ENCODE measurements at regions not wholly inside any gene's neighbourhood (a gene's known extent, or its start where the extent isn't known, plus 50 kb on each side); places are given as distances from the start of the nearest gene placed in this dataset.
"Not testable (repeated sequence)": the region's sequence is repeated elsewhere in the genome, so short reads cannot be mapped to it uniquely, and the experiment has no call there.

GRCh38 chr11:37313266-37313665 is 715.2 kb upstream of the RAG2 start:
- Mint-ChIP-seq H3K9me3 (peaks cover 20% of the 10 kb centered on the region), H3K27ac (no peak overlapping the region), H3K4me1 (ENCODE audit: low read depth) (no peaks in the 10 kb centered on the region), H3K36me3 (ENCODE audit: low read depth) (no peaks in the 10 kb centered on the region), H3K27me3 (no peaks in the 10 kb centered on the region), H3K4me3 (no peak overlapping the region)
- no peak for DNase-seq

DNA sequence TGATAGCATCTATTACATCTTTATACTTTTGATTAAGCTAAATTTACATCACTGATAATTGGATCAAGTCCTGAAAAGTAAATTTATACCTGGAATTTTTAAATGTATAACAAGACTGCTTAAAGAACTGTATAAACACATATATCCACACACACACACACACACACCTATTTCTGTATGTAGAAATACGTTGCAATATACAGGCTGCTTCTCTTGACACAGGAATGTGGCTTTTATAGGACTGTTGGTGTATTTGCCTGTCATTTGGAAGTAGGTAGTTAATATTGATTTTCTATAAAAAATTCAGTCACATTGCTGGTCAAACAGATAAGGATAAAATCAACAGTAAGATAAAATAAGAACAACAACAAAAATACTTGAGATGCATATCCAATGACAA is 708.5 kb upstream of the RAG2 start:
- no peak overlapping the region for H3K27ac Mint-ChIP-seq
- H3K27me3 Mint-ChIP-seq, result no peaks in the 10 kb centered on the region
- no peak overlapping the region for H3K4me3 Mint-ChIP-seq
- H3K9me3 Mint-ChIP-seq, result peaks cover 32% of the 10 kb centered on the region
- DNase-seq, result no peak
- H3K36me3 Mint-ChIP-seq (ENCODE audit: low read depth), result no peaks in the 10 kb centered on the region
- no peaks in the 10 kb centered on the region for H3K4me1 Mint-ChIP-seq (ENCODE audit: low read depth)

- not testable (repeated sequence) for H3K4me3 Mint-ChIP-seq; H3K27me3 Mint-ChIP-seq; DNase-seq; H3K4me1 Mint-ChIP-seq (ENCODE audit: low read depth); H3K36me3 Mint-ChIP-seq (ENCODE audit: low read depth); H3K27ac Mint-ChIP-seq
- H3K9me3 Mint-ChIP-seq, result peaks cover 35% of the 10 kb centered on the region
Measured at GRCh38 chr11:37301405-37301804, 703.4 kb upstream of the RAG2 start.

GRCh38 chr11:37298173-37298572 is 700.1 kb upstream of the RAG2 start:
- Mint-ChIP-seq H3K27ac (no peak overlapping the region), H3K9me3 (peaks cover 30% of the 10 kb centered on the region), H3K36me3 (ENCODE audit: low read depth) (no peaks in the 10 kb centered on the region), H3K4me3 (no peak overlapping the region), H3K4me1 (ENCODE audit: low read depth) (no peaks in the 10 kb centered on the region), H3K27me3 (no peaks in the 10 kb centered on the region)
- DNase-seq, result no peak

- H3K36me3 Mint-ChIP-seq (ENCODE audit: low read depth), result no peaks in the 10 kb centered on the region
Measured at GRCh38 chr11:37286890-37287289, 688.9 kb upstream of the RAG2 start.

GRCh38 chr11:37282367-37282766 is 684.3 kb upstream of the RAG2 start:
- Mint-ChIP-seq H3K27me3 (no peaks in the 10 kb centered on the region), H3K36me3 (ENCODE audit: low read depth) (no peaks in the 10 kb centered on the region), H3K4me1 (ENCODE audit: low read depth) (no peaks in the 10 kb centered on the region), H3K27ac (no peak overlapping the region), H3K4me3 (no peak overlapping the region), H3K9me3 (peaks cover 16% of the 10 kb centered on the region)
- no peak for DNase-seq

More at GRCh38 chr11:37286890-37287289, 688.9 kb upstream of the RAG2 start:
- no peak overlapping the region for H3K27ac Mint-ChIP-seq
- H3K4me1 Mint-ChIP-seq (ENCODE audit: low read depth), result no peaks in the 10 kb centered on the region
- H3K9me3 Mint-ChIP-seq, result peaks cover 22% of the 10 kb centered on the region
- no peak overlapping the region for H3K4me3 Mint-ChIP-seq
- no peaks in the 10 kb centered on the region for H3K27me3 Mint-ChIP-seq
- DNase-seq, result no peak

GRCh38 chr11:37280200-37280599 is 682.2 kb upstream of the RAG2 start:
- DNase-seq, result no peak
- H3K4me1 Mint-ChIP-seq (ENCODE audit: low read depth), result no peaks in the 10 kb centered on the region
- H3K27ac Mint-ChIP-seq, result no peak overlapping the region
- H3K9me3 Mint-ChIP-seq, result peaks cover 19% of the 10 kb centered on the region
- no peaks in the 10 kb centered on the region for H3K36me3 Mint-ChIP-seq (ENCODE audit: low read depth)
- H3K4me3 Mint-ChIP-seq, result no peak overlapping the region
- H3K27me3 Mint-ChIP-seq, result no peaks in the 10 kb centered on the region

- Mint-ChIP-seq H3K9me3 (peaks cover 17% of the 10 kb centered on the region), H3K4me1 (ENCODE audit: low read depth) (no peaks in the 10 kb centered on the region), H3K4me3 (no peak overlapping the region), H3K27ac (no peak overlapping the region), H3K36me3 (ENCODE audit: low read depth) (no peaks in the 10 kb centered on the region), H3K27me3 (no peaks in the 10 kb centered on the region)
- DNase-seq, result no peak
Measured at GRCh38 chr11:37277896-37278465, 679.9 kb upstream of the RAG2 start.

- Mint-ChIP-seq H3K4me1 (ENCODE audit: low read depth) (no peaks in the 10 kb centered on the region), H3K27ac (no peak overlapping the region), H3K27me3 (no peaks in the 10 kb centered on the region), H3K9me3 (peaks cover 9% of the 10 kb centered on the region), H3K4me3 (no peak overlapping the region), H3K36me3 (ENCODE audit: low read depth) (no peaks in the 10 kb centered on the region)
- DNase-seq, result no peak
Measured at GRCh38 chr11:37264783-37265182, 666.7 kb upstream of the RAG2 start.

DNA sequence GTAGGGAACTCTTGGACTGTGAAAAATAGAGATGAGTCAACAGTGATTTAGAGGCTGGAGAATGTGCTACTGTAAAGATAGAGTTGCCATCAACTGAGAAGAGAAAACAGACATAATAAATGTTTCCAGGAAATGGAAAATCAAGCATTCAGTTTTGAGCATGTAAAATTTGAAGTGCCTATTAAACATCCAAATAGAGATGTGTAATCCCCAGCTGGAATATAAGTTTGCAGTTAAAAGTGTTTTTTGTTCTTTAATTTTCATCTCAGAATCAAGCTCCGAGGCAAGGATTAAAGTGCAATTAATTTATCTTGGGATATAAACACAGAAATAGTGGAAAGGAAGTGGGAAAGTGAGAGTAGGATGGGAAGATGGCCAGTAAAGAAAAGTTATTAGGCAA is 666.0 kb upstream of the RAG2 start:
- Mint-ChIP-seq H3K4me1 (ENCODE audit: low read depth) (no peaks in the 10 kb centered on the region), H3K4me3 (no peak overlapping the region), H3K9me3 (peaks cover 9% of the 10 kb centered on the region), H3K27ac (no peak overlapping the region), H3K27me3 (no peaks in the 10 kb centered on the region), H3K36me3 (ENCODE audit: low read depth) (no peaks in the 10 kb centered on the region)
- no peak for DNase-seq

DNA sequence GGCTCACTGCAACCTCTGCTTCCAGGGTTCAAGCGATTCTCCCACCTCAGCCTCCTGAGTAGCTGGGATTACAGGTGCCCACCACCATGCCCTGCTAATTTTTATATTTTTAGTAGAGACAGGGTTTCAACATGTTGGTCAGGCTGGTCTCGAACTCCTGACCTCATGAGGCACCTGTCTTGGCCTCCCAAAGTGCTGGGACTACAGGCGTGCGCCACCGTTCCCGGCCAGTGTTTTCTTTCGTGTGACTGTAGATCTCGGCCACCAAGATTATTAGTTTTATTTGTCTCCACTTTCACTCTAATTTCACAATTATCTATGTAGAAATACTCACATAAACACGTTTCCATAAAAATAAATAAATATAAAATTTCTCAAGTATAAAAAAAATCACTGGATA is 665.4 kb upstream of the RAG2 start:
- H3K4me1 Mint-ChIP-seq (ENCODE audit: low read depth); H3K27ac Mint-ChIP-seq; H3K4me3 Mint-ChIP-seq; H3K9me3 Mint-ChIP-seq; H3K36me3 Mint-ChIP-seq (ENCODE audit: low read depth); DNase-seq; H3K27me3 Mint-ChIP-seq: not testable (repeated sequence)

GRCh38 chr11:37259734-37260133 is 661.7 kb upstream of the RAG2 start:
- peaks cover 2% of the 10 kb centered on the region for H3K9me3 Mint-ChIP-seq
- H3K36me3 Mint-ChIP-seq (ENCODE audit: low read depth), result no peaks in the 10 kb centered on the region
- no peaks in the 10 kb centered on the region for H3K4me1 Mint-ChIP-seq (ENCODE audit: low read depth)
- DNase-seq, result no peak
- no peak overlapping the region for H3K4me3 Mint-ChIP-seq
- no peak overlapping the region for H3K27ac Mint-ChIP-seq
- no peaks in the 10 kb centered on the region for H3K27me3 Mint-ChIP-seq

GRCh38 chr11:37248145-37248544 is 650.1 kb upstream of the RAG2 start:
- no peak overlapping the region for H3K4me3 Mint-ChIP-seq
- no peaks in the 10 kb centered on the region for H3K27me3 Mint-ChIP-seq
- H3K9me3 Mint-ChIP-seq, result peaks cover 19% of the 10 kb centered on the region
- no peak overlapping the region for H3K27ac Mint-ChIP-seq
- H3K4me1 Mint-ChIP-seq (ENCODE audit: low read depth), result no peaks in the 10 kb centered on the region
- DNase-seq, result no peak
- H3K36me3 Mint-ChIP-seq (ENCODE audit: low read depth), result no peaks in the 10 kb centered on the region

GRCh38 chr11:37246092-37246491 is 648.1 kb upstream of the RAG2 start:
- DNase-seq; H3K4me1 Mint-ChIP-seq (ENCODE audit: low read depth); H3K27ac Mint-ChIP-seq; H3K36me3 Mint-ChIP-seq (ENCODE audit: low read depth); H3K27me3 Mint-ChIP-seq; H3K4me3 Mint-ChIP-seq: not testable (repeated sequence)
- H3K9me3 Mint-ChIP-seq, result peaks cover 14% of the 10 kb centered on the region

GRCh38 chr11:37230865-37231264 is 632.8 kb upstream of the RAG2 start:
- no peak overlapping the region for H3K4me3 Mint-ChIP-seq
- H3K9me3 Mint-ChIP-seq, result peaks cover 11% of the 10 kb centered on the region

GRCh38 chr11:37223962-37224361 is 625.9 kb upstream of the RAG2 start:
- no peak overlapping the region for H3K27ac Mint-ChIP-seq
- H3K27me3 Mint-ChIP-seq, result no peaks in the 10 kb centered on the region
- H3K36me3 Mint-ChIP-seq (ENCODE audit: low read depth), result no peaks in the 10 kb centered on the region
- no peak for DNase-seq
- H3K4me1 Mint-ChIP-seq (ENCODE audit: low read depth), result no peaks in the 10 kb centered on the region
- no peak overlapping the region for H3K4me3 Mint-ChIP-seq
- peaks cover 18% of the 10 kb centered on the region for H3K9me3 Mint-ChIP-seq

More at GRCh38 chr11:37230865-37231264, 632.8 kb upstream of the RAG2 start:
- Mint-ChIP-seq H3K36me3 (ENCODE audit: low read depth) (no peaks in the 10 kb centered on the region), H3K4me1 (ENCODE audit: low read depth) (no peaks in the 10 kb centered on the region), H3K27ac (no peak overlapping the region), H3K27me3 (no peaks in the 10 kb centered on the region)
- DNase-seq, result no peak

All from activated T-cell treated with anti-CD3 and anti-CD28 coated beads, Interleukin-2, amount 50 U/mL, for 24 hours (primary cell).